ENCODE measurements at regions not wholly inside any gene's neighbourhood (a gene's known extent, or its start where the extent isn't known, plus 50 kb on each side); places are given as distances from the start of the nearest gene placed in this dataset.

DNA sequence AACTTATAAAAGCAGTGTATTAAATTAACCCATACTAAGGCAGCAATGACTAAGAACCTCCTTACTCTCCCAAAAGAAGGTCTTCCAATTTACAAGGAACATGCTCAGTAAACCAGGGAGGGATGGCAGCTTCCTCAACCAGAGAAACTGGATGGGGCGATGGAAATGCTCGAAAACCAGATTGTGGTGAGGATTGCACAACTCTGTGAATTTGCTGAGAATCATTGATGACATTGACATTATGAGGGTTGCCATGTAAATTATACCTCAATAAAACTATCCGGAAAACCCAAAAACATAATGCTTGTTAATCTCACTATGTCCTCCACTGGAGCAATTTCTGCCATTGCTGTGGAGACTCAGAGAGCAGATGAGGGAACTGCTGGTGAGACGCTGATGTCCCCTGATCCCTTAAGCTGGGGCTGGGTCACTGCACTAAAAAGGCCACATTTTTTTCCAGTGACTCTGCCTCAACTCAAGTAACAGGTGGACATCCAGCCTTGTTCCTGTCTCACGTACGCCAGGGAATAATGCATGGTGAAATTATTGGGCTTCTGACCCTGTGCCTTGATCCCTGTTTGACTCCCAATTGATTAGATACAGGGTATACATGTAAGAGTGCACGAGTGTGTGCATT is 288.3 kb downstream of the CYP26B1 start:
- no peaks in the 10 kb centered on the region for H3K9me3 ChIP-seq
- no peak overlapping the region for H3K4me3 ChIP-seq
- no peaks in the 10 kb centered on the region for H3K27me3 ChIP-seq
- H3K27ac ChIP-seq = no peak overlapping the region
- TF ChIP-seq POLR2A (IDR thresholded peaks at IDR 0.05) = no peak
- TF ChIP-seq, protein P1, sequence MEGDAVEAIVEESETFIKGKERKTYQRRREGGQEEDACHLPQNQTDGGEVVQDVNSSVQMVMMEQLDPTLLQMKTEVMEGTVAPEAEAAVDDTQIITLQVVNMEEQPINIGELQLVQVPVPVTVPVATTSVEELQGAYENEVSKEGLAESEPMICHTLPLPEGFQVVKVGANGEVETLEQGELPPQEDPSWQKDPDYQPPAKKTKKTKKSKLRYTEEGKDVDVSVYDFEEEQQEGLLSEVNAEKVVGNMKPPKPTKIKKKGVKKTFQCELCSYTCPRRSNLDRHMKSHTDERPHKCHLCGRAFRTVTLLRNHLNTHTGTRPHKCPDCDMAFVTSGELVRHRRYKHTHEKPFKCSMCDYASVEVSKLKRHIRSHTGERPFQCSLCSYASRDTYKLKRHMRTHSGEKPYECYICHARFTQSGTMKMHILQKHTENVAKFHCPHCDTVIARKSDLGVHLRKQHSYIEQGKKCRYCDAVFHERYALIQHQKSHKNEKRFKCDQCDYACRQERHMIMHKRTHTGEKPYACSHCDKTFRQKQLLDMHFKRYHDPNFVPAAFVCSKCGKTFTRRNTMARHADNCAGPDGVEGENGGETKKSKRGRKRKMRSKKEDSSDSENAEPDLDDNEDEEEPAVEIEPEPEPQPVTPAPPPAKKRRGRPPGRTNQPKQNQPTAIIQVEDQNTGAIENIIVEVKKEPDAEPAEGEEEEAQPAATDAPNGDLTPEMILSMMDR (IDR thresholded peaks at IDR 0.05) = no peak
- no peaks in the 10 kb centered on the region for H3K36me3 ChIP-seq
- DNase-seq = no peak
- H3K4me1 ChIP-seq = no peaks in the 10 kb centered on the region

GRCh38 chr2:71858071-71858470 is 289.6 kb downstream of the CYP26B1 start:
- H3K4me1 ChIP-seq = no peaks in the 10 kb centered on the region
- H3K27ac ChIP-seq = no peak overlapping the region
- DNase-seq = no peak
- no peaks in the 10 kb centered on the region for H3K36me3 ChIP-seq
- H3K9me3 ChIP-seq = no peaks in the 10 kb centered on the region
- H3K4me3 ChIP-seq = no peak overlapping the region
- H3K27me3 ChIP-seq = no peaks in the 10 kb centered on the region
- TF ChIP-seq, protein P1 (IDR thresholded peaks at IDR 0.05) = no peak
- TF ChIP-seq POLR2A (IDR thresholded peaks at IDR 0.05) = no peak

GRCh38 chr2:71857636-71858035 is 290.0 kb downstream of the CYP26B1 start:
- DNase-seq = no peak

DNA sequence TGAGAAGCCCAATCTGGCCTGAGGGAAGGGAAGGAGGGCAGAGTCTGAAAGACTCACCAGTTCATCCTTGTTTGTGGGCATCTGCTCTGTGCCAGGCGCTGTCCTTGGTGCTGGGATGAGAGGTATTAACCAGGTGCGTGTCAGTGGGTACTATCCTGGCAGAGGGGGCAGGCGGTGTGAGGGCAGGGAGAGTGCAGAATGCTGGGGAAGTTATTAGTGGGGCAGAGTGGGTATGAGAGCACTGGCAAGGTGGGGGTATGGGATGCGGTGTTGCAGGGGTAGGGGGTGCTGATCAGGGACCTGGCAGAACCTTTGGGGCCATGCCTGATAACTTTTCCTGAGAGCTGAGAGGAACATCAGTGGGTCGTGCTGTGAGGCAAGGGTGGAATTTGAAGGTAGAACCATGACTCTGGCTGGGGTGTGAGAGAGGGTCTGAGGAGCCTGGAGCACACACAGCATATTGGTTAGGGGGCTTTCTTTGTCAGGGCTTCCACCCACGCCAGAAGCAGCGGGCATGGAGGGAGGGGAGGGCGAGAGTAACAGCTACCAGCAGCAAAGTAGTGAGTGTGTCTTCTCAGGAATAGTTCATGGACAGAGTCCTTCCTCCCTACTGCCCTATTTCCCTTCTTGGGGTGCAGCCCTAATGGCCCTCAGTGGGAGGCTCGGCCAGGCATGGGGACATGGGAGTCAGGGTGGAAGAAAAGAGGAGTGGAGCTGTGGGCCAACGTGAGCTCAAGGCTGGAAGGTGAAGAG is 290.7 kb downstream of the CYP26B1 start:
- H3K27me3 ChIP-seq = no peaks in the 10 kb centered on the region
- no peak for TF ChIP-seq POLR2A (IDR thresholded peaks at IDR 0.05)
- TF ChIP-seq, protein P1 (IDR thresholded peaks at IDR 0.05) = no peak
- H3K36me3 ChIP-seq = no peaks in the 10 kb centered on the region
- no peak for DNase-seq
- H3K4me3 ChIP-seq = no peak overlapping the region
- no peak overlapping the region for H3K27ac ChIP-seq
- no peaks in the 10 kb centered on the region for H3K9me3 ChIP-seq
- no peaks in the 10 kb centered on the region for H3K4me1 ChIP-seq

More at GRCh38 chr2:71857636-71858035, 290.0 kb downstream of the CYP26B1 start:
- H3K27ac ChIP-seq = no peak overlapping the region
- H3K27me3 ChIP-seq = no peaks in the 10 kb centered on the region
- H3K4me3 ChIP-seq = no peak overlapping the region
- no peaks in the 10 kb centered on the region for H3K36me3 ChIP-seq
- no peak for TF ChIP-seq POLR2A (IDR thresholded peaks at IDR 0.05)
- TF ChIP-seq, protein P1 (IDR thresholded peaks at IDR 0.05) = no peak
- no peaks in the 10 kb centered on the region for H3K9me3 ChIP-seq
- no peaks in the 10 kb centered on the region for H3K4me1 ChIP-seq

DNA sequence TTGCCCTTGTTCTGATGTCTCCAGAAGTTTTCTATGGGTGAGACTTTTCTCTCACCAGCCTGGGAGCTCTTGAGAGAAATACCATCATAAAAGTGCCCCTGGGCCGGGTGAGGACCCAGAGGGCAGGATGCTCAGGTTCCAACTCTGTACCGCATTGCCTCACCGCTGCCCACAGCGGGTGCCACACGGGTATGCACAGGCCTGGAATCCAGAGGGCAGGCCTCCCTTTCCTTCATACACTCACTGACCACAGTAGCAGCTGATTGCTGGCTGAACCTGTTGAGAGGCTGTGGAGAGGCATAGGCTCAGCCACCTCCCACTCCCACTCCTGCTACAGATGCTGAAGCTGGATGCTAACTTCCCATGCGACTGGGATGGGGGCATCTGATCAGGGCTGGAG is 293.8 kb downstream of the CYP26B1 start:
- Histone ChIP-seq H3K27ac (no peak overlapping the region), H3K4me1 (no peaks in the 10 kb centered on the region), H3K4me3 (no peak overlapping the region), H3K36me3 (no peaks in the 10 kb centered on the region), H3K27me3 (no peaks in the 10 kb centered on the region), H3K9me3 (no peaks in the 10 kb centered on the region)
- peak in 1 of 3 donors; percentile 7 for DNase-seq
- TF ChIP-seq POLR2A (IDR thresholded peaks at IDR 0.05) = no peak
- TF ChIP-seq, protein P1 (IDR thresholded peaks at IDR 0.05) = no peak

Data from Peyer's patch (tissue), 4 donors.